Mammary epithelial cell (primary cell): ENCODE measurements at regions not wholly inside any gene's neighbourhood (a gene's known extent, or its start where the extent isn't known, plus 50 kb on each side); places are given as distances from the start of the nearest gene placed in this dataset.

ENCODE experiments used
- EZH2 ChIP-seq: IDR thresholded peaks from 2 replicates; pipeline ENCODE4 v1.6.1; 2012; ENCODE audit warnings: low read length, inconsistent platforms, borderline replicate concordance
- TF ChIP-seq, protein P1 (sequence below), 2 donors: IDR thresholded peaks in 1 of 2; conservative IDR thresholded peaks in 1 of 2; 2 replicates each; pipeline ENCODE4 v1.5.1; 2011 to 2012; ENCODE audit warnings: inconsistent platforms in 2 of 2, low read length in 2 of 2, mild to moderate bottlenecking in 2 of 2, control low read depth in 1 of 2, low read depth in 1 of 2; ENCODE audit not compliant: insufficient read depth in 1 of 2; ENCODE audit errors: extremely low read depth in 1 of 2

DNA sequence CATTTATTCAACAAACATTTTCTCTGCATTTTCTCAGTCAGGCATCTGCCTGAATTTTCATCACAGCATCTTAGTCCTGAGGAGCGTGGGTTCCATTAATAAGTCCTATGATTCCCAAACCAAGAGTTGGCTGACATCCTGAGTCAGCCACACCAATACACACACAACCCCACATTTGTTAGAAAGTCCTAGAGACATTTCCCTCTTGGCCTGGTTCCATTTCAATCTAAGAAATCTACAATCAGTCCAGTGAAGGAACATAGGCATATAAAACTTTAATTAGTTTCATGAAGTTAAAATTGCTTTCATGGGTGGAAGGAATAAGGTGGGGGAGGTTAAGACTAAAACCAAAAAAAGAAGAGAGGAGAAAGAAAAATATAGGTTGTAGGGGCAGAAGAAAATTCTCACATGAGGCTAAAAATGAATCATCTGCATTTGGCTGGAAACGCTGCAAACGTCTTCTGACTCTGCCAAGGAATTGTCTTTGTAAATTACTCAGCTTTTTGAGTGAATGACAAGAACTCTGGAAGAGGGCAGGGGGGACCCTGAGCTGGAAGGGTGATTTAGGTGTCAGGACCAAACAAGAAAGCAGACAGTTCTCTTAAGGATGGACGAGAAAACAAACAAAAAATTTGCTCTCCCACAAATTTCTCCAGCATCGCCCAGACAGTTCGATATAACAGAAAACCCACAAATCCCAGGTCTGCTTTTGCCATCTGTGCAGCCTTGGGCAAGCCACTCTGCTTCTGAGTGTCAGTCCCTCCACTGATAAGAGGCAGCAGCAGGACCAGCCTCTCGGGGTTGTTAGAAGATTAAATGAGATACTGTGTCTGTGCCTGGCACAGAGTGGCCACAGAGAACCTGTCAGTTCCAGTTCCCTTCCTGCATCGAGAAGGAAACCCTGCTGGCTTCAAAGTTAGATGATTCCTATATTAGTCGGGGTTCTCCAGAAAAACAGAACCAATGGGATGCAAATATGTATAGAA is 289.7 kb downstream of the CDK5RAP2 start:
- TF ChIP-seq, protein P1, sequence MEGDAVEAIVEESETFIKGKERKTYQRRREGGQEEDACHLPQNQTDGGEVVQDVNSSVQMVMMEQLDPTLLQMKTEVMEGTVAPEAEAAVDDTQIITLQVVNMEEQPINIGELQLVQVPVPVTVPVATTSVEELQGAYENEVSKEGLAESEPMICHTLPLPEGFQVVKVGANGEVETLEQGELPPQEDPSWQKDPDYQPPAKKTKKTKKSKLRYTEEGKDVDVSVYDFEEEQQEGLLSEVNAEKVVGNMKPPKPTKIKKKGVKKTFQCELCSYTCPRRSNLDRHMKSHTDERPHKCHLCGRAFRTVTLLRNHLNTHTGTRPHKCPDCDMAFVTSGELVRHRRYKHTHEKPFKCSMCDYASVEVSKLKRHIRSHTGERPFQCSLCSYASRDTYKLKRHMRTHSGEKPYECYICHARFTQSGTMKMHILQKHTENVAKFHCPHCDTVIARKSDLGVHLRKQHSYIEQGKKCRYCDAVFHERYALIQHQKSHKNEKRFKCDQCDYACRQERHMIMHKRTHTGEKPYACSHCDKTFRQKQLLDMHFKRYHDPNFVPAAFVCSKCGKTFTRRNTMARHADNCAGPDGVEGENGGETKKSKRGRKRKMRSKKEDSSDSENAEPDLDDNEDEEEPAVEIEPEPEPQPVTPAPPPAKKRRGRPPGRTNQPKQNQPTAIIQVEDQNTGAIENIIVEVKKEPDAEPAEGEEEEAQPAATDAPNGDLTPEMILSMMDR (conservative IDR thresholded peaks at IDR 0.05 in 1 of 2, IDR thresholded peaks at IDR 0.05 in 1 of 2; ENCODE audit: extremely low read depth in 1 of 2, insufficient read depth in 1 of 2, low read depth in 1 of 2, low read length in 2 of 2): no peak
- no peak for TF ChIP-seq EZH2
